COLO668 (cell line): ENCODE measurements at regions not wholly inside any gene's neighbourhood (a gene's known extent, or its start where the extent isn't known, plus 50 kb on each side); places are given as distances from the start of the nearest gene placed in this dataset.
"Not testable (repeated sequence)": the region's sequence is repeated elsewhere in the genome, so short reads cannot be mapped to it uniquely, and the experiment has no call there.

Experiments
- DNase-seq: peaks from one replicate; lab custom pipeline; 2025; ENCODE audit not compliant: unreplicated experiment; lab: John Stamatoyannopoulos, UW

DNA sequence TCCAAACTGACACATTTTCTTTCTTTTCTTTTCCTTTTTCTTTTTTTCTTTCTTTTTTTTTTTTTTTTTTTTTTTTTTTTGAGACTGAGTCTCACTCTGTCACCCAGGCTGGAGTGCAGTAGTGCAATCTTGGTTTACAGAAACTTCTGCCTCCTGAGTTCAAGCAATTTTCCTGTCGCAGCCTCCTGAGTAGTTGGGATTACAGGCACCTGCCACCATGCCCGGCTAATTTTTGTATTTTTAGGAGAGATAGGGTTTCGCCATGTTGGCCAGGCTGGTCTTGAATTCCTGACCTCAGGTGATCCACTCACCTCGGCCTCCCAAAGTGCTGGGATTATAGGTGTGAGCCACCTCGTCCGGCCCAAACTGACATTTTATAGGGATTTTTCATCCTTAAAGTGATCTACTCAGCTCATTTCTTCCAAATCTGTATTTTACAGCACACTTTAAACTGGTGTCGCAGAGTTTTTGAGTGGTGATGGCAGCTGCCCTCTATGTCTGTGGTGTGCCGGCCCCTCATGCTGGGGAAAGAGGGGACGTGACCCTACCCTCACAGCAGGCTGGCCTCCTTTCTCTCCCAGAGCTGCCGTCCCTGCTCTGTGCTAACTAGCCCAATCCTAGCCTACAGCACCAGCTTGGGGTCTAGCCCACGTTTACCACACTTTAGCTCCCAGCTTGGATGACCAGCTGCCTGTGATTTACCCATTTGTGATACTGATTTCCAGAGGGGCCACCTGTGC is 211.9 kb upstream of the HAAO start:
- DNase-seq: not testable (repeated sequence)

DNA sequence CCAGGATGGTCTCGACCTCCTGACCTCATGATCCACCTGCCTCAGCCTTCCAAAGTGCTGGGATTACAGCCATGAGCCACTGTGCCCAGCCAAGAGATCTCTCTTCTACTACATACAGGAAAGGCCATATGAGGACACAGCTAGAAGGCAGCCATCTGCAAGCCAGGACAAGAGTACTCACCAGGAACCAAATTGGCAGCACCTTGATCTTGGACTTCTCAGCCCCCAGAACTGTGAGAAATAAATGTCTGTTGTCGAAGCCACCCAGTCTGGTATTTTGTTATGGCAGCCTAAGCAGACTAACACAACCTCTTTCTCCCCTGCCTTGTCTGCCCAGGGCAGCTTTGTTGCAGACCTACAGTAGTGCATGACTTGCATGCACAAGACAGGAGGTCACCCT is 211.3 kb upstream of the HAAO start:
- DNase-seq: no peak

DNA sequence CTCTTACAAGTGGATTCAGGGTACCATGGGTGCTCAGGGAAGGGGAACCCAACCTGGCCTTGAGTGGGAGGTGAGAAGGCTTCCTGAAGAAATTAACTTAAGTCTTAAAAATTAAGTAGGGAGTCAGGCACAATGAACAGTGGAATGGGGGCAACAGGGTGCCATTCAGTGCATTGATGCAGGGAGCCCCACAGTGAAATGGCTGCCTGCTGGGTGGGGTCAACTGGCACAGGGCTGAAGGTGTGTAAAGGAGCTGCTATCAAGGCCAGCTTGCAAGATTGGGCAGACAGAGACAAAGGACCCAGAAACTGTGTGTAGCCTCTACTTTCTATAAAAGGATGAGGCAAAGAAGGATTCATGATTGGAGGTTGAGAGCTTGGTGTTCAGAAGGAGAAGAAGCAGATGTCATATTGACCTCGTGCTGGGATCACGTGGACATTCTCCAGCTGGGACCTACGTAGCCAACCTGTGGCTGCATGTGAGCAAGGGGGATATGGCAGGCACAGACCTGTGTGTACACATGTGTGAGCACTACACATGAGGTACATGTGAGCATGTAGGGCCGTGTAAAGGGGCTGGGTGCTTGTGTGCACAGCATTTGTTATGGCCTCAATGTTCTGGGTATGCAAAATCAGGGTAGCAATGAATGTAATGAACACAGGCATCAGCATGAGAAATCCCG is 209.5 kb upstream of the HAAO start:
- DNase-seq: no peak

DNA sequence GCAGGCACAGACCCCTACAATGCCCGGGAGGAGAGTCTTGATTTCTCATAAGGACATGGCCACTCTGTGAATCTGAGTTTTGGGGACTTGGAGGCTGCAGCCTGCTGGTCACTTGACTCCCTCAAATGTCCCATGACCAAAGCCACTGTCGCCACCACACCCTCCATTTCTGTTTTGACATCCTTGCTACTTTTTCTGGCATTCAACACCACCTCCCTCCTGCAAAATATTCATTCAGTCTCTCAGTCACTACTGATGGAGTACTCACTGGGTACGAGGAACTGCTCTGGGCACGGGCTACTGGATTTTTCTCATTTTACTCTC is 208.6 kb upstream of the HAAO start:
- DNase-seq: no peak

DNA sequence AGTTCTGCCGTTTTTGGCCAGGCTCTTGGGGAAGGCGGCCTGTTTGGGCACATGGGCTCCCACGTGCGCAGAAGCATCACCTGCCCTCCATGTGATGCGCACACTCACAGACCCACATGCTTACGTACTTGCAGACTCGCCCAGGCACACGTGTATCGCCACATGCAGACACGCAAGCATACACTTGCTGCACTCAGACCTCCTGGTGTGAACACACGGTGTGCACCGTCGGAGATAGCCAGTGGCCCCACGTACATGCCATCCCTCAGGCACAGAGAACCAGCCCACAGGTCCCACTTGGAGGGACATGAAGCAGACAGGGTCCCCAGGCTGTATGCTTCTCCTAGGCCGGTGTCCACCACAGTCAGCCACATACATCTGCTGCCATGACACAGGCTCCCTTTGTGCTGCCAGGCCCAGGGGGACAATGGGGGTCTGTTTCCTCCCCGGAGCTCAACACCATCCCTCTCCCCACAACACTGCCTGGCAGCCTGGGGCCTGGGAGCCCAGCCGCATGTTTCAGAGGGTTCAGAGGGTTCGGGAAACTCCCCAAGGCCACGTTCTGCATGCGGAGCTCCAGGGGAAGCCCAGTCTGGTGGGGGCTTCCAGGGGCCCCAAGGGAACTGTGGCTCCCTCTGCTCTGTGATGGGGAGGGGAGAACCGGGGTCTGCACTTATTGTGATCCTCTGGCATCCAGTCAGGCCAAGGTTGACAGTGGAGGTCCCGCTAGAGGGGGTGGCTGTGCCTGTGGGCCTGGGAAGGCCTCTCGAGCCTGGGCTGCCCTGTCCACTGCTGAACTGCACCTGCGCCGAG is 208.1 kb upstream of the HAAO start:
- no peak for DNase-seq

DNA sequence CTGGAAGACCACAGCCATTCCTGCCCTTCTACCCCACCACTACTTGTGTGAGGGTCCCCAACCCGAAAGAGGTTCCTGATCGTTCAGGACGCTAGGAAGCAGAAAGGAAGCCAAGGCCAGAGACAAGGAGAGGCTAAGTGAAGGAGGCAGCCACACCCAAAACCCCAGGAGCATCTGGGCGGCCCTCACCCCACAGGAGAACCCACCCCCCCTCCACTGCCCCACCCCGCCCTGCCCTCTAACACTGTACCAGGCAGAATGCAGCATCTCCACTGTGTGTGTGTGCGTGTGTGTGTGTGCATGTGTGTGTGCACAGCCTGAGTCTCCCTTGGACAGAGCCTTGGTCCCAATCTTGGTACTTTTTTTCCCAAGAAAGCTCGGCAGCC is 207.5 kb upstream of the HAAO start:
- no peak for DNase-seq

DNA sequence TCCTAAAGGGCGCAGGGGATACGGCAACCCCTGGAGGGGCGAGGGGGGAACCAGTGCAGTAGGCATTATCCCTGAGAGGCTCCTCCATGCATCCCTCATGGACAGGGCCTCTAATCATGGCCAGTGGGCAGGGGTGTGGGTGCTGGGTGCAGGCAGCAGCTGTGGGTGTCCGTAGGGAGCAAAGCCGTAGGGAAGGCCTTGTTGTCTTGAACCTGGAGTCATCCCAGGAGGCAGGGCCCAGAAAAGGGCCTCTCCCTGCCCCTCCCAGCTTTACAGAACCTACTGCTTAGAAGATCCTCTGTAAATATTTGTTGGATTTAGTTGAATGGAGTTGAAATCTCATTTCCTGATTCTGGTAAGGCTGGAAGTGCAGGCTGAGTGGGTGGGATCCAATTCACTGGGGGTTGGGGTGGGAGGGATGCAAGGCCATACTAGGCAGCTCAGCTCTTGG is 207.0 kb upstream of the HAAO start:
- no peak for DNase-seq

DNA sequence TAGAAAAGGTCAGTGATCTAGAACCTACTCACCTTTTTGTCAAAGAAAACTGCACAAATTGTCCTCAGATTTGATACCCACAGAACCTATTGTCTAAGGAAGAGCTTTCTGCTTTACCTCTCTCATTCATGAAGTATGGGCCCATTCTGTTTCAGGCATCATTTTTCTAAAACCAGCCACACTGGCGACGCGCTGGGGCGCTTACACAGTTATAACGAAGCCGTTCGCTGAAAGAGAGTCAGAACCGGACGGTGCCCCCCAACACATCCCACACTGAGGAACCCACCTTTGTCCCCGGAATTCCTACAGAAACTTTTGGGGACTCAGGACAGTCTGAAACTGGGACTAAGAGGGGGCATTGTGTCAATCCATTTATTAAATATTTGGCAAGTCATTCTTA is 206.3 kb upstream of the HAAO start:
- DNase-seq: no peak

DNA sequence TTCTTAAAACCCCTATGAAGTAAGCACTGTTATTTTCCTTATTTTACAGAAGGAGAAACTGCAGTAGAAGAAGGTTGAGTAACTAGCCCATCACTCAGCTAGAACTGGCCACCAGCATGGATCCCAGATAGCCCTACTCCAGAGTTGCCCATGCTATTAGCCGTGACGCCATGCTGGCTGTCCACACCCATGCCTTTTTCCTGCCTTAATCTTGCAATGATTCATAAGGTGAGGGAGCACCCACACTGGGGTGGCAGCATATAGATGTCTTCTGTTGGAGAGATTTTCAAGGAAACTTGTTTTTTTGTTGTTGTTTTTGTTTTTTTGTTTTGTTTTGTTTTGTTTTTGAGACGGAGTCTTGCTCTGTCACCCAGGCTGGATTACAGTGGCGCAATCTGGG is 204.1 kb upstream of the HAAO start:
- DNase-seq: no peak

DNA sequence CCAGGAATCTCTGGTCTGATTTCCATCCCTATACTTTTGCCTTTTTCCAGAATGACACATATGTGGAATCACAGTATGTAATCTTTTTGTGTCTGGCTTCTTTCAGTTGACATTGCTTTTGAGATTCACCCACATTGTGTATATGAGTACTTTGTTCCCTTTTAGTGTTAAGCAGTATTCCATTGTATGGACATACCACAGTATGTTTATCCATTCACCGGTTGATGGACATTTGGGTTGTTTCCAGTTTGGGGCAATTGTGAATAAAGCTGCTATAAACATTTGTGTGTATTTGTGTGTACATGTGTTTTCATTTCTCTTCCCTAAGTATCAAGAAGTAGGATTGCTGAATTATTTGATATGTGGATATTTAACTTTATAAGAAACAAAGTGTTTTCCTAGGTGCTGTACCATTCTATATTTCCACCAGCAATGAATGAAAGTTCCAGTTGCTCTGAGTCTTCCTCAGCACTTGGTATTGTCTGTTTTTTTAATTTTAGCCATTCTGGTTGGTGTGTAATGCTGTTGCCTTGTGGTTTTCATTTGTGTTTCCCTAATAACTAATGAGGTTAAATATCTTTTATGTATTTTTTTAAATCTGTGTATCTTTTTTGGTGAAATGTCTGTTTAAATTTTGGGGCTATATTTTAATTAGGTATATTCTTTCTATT is 203.5 kb upstream of the HAAO start:
- no peak for DNase-seq

DNA sequence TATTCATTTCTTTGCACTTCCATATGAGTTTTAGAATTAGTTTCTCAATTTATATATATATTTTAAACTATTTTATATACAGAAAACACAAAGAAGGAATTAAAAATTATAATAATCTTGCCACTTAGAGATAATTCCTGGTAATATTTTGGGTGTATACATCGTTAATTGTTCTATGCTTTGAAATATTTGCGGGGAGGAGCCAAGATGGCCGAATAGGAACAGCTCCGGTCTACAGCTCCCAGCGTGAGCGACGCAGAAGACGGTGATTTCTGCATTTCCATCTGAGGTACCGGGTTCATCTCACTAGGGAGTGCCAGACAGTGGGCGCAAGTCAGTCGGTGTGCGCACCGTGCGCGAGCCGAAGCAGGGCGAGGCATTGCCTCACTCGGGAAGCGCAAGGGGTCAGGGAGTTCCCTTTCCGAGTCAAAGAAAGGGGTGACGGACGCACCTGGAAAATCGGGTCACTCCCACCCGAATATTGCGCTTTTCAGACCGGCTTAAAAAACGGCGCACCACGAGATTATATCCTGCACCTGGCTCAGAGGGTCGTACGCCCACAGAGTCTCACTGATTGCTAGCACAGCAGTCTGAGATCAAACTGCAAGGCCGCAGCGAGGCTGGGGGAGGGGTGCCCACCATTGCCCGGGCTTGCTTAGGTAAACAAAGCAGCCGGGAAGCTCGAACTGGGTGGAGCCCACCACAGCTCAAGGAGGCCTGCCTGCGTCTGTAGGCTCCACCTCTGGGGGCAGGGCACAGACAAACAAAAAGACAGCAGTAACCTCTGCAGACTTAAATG is 197.1 kb upstream of the HAAO start:
- DNase-seq: not testable (repeated sequence)

DNA sequence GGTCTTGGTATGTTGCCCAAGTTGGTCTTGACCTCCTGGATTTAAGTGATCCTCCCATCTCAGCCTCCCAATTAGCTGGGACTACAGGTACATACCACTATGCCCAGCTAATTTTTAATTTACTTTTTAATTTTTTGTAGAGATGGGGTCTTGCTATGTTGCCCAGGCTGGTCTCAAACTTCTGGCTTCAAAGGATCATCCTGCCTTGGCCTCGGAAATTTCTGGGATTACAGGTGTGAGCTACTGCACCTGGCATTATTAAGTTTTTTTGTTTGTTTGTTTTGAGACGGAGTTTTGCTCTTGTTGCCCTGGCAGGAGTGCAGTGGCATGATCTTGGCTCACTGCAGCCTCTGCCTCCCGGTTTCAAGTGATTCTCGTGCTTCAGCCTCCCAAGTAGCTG is 195.7 kb upstream of the HAAO start:
- not testable (repeated sequence) for DNase-seq

DNA sequence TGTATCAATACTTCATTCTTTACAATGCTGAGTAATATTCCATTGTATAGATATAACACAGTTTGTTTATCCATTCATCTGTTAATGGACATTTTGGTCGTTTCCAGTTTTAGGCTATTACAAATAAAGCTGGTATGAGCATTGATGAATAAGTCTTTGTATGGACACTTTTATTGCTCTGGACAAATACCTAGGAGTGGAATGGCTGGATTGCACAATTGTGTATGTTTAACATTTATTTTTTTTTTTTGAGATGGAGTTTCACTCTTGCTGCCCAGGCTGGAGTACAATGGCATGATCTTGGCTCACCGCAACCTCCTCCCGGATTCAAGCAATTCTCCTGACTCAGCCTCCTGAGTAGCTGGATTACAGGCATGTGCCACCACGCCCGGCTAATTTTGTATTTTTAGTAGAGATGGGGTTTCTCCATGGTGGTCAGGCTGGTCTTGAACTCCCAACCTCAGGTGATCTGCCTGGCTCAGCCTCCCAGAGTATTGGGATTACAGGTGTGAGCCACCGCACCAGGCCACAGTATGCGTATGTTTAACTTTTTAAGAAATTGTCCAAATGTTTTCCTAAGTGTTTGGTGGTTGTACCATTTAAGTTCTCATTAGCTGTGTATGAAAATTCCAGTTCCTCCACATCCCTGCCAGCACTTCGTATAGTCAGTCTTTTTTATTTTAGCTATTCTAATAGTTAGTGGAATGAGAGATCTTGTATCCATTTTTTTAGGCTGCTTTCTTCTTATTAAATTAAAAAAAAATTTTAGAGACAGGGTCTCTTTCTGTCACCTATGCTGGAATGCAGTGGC is 194.9 kb upstream of the HAAO start:
- no peak for DNase-seq

DNA sequence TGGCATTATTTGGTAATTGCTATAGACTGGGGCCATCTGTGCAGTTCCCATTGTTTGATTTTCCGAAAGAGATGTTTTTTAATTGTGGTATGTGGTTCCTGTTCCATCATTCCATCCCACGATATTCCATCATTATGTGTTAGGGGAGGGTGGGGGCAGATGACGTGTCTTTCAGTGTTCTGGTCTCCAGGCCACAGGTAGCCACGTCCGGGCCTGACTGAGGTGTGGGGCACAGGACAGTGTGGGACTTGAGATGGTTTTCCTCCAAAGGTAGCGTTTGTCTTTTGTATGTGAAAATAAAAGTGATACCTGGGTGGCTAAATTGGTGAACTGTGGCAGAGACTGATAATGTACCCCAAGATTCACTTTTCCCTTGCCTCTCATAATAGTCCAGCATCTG is 192.2 kb upstream of the HAAO start:
- no peak for DNase-seq

DNA sequence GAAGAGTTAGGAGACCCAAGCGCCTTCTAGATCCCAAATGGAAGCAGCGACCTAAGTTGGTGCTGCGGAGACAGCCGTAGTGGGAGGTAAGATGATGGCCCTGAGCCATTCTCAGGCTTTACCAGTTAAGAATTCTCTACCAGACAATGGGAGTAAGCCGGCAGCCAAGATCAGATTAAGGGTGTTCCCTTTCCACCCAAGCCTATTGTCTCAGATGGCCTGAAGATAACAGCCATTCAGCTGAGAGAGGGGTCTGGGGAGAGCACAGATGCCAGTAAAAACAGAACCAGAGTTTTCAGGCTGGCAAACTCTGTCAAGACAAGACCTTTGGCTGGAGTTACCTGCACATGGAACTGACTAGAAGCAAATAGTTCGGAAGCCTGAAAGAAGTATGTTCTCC is 191.7 kb upstream of the HAAO start:
- no peak for DNase-seq

DNA sequence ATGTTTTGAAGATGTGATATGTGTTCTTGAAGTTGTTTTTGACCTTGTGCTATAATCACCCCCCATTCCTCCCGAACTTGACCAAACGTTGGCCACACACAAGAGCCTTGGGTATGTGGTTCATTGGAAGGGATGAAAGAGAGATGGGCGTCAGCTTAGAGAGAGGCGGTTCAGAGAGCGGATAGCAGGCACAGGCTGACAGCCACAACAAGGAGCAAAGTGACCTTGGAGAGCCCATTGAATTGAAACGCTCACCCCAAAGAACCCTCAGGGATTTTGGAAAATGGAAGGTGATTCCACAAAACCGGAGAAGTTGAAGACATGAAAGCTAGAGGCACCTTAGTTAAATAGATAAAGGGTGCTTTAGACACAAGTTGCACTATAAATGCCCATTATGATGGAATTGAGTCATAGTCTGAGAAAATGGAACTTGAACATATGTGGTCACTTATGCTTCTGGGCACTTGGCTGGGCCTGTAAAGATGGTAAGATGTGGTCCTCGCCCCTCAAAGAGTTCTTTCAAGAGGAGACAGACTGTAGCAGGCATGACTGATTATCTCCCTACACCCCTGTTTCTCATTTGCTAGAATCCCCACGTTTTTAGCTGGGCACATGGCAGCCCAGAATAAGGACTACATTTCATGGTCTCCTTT is 188.5 kb upstream of the HAAO start:
- DNase-seq: no peak

DNA sequence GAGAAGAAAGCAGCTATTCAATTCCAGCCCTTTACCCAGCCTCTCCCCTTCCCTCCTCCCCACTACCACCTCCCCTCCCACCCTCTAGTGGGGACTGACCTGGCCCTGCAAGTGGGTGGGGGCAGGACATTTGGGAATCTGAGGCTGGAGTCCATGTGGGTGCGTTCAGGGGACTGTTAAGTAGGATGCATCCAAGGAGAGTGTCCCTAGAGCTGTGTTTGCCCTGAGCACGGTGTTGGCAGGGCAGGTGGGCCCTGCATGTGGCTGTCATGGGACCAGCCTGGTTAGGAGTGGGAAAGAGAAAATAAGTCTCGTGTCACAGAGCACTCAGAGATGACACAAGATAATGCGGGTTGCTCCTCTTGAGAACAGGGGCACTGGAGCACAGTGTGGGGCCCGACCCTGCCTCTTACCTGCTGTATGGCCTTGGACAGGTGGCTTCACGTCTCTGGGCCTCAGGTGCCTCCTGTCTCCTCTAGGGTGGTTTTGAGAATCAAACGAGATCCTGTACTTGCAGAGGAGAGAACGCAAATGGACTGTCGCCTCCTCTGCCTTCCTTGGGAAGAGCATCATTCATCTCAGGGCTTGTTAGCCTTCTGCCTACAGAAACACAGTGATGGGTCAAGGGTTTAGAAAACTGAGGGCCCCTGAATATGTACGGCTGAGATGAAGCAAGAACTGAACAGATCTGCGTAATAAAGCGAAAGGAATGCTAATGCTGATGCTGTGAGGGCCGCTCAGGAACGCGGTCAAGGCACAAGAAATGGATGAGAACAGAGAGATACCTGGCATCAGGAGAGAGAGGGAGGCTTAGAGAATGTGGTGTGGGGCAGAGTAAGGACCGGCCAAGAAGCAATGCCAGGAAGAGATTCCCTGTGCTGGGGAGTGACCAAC is 187.7 kb upstream of the HAAO start:
- DNase-seq: peak; percentile 38

DNA sequence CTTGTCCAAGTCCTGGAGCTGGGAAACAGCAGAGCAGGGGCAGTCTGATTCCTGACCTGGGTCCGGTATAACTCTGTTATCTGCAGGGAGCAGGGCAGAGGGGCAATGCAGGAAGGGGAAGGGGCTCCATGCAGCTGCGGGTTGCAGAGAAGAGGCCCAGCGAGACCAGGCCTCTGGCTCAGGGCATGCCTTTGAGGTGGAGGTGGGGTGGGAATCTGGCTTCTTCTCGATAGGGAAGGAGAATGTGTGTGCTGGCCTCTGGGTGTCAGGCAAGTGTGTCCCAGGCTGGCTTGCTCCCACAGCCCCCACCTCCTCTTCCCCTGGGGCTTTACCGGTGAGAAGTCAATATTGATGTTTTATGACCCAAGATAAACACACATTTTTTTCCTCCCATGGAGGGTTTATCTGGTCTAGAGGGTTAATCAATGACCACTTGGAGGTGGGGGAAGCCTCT is 187.1 kb upstream of the HAAO start:
- peak; percentile 38 for DNase-seq
